Smooth muscle cell (in vitro differentiated cells): ENCODE measurements at regions not wholly inside any gene's neighbourhood (a gene's known extent, or its start where the extent isn't known, plus 50 kb on each side); places are given as distances from the start of the nearest gene placed in this dataset.

Experiments used
- DNase-seq: peaks from one replicate; lab custom pipeline; 2025; ENCODE audit not compliant: unreplicated experiment; lab: John Stamatoyannopoulos, UW
- H2AFZ ChIP-seq: fragments of 200-600 bp; sonication (generic); 2 replicates; pipeline ENCODE4 v1.6.0; 2016; ENCODE audit warnings: antibody characterized with exemption, low read depth, mild to moderate bottlenecking
- H3F3A ChIP-seq: fragments of 200-600 bp; sonication (generic); 2 replicates; pipeline ENCODE4 v1.6.0; 2017; ENCODE audit warnings: antibody characterized with exemption, low read depth
- H3K27ac ChIP-seq: fragments of 200-600 bp; sonication (generic); 2 replicates; pipeline ENCODE4 v1.5.1; 2016; ENCODE audit warnings: low read depth, mild to moderate bottlenecking
- H3K27me3 ChIP-seq: fragments of 200-600 bp; sonication (generic); 2 replicates; pipeline ENCODE4 v1.6.1; 2016; ENCODE audit warnings: low read depth, mild to moderate bottlenecking
- H3K36me3 ChIP-seq: fragments of 200-600 bp; sonication (generic); 2 replicates; pipeline ENCODE4 v1.5.1; 2016; ENCODE audit warnings: low read depth
- H3K4me1 ChIP-seq: fragments of 200-600 bp; sonication (generic); 2 replicates; pipeline ENCODE4 v1.5.1; 2016; ENCODE audit warnings: low read depth
- H3K4me2 ChIP-seq: fragments of 200-600 bp; sonication (generic); 2 replicates; pipeline ENCODE4 v1.6.0; 2016; ENCODE audit warnings: mild to moderate bottlenecking
- H3K4me3 ChIP-seq: fragments of 200-600 bp; sonication (generic); 2 replicates; pipeline ENCODE4 v1.5.1; 2016; ENCODE audit warnings: mild to moderate bottlenecking
- H3K79me2 ChIP-seq: fragments of 200-600 bp; sonication (generic); 2 replicates; pipeline ENCODE4 v1.6.0; 2016; ENCODE audit warnings: low read depth, mild to moderate bottlenecking
- H3K9ac ChIP-seq: fragments of 200-600 bp; sonication (generic); 2 replicates; pipeline ENCODE4 v1.6.0; 2016; ENCODE audit warnings: low read depth
- H3K9me3 ChIP-seq: fragments of 200-600 bp; sonication (generic); replicated peaks from 2 replicates; pipeline ENCODE4 v1.5.1; 2016; ENCODE audit warnings: low read depth
- H4K20me1 ChIP-seq: fragments of 200-600 bp; sonication (generic); 2 replicates; pipeline ENCODE4 v1.6.0; 2016; ENCODE audit warnings: low read depth
- whole genome bisulfite sequencing: methylation state at CpG from one replicate; pipeline ENCODE4 v1.1.7; 2016; ENCODE audit warnings: low lambda C conversion rate; 5-methylcytosine and 5-hydroxymethylcytosine counted together
- TF ChIP-seq, protein P1 (sequence below): fragments of 200-600 bp; sonication (generic); IDR thresholded peaks from 2 replicates; pipeline ENCODE4 v1.5.1; 2017; ENCODE audit warnings: borderline replicate concordance, mild to moderate bottlenecking, antibody characterized with exemption; ENCODE audit not compliant: insufficient read depth, poor library complexity, severe bottlenecking

DNA sequence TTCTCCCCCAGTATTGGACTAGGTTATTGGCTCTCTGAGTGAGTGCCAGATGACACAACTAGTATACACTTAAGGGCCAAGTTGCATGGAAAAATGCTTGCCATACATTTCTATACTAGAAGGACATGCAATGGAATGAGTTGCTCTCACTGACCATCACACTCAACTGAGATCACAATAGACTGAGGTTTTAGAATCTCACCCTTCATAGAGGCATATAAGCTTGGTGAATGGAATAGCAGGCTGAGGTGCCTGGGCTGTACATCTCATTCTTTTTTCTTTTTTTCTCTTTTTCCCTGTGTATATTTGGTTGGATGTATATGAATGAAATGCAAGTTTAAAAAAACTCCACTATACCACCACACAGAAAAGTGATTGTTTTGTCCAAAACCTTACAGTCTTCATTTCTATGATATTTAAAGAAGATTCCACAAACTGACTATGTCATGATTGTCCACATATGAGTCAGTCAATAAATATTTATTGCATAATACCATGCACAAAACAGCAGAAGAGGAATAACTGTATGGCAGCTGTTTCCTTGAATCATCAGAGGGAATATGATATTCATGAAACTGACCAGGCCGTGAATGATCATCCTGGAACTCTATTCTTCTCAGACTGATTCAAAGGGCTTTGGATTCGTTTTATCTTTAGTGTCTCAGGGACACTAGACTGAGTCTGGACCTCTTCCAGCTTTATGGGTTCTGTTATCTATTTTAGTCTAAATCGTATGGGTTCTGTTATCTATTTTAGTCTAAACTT is 122.6 kb upstream of the STK17B start:
- no peaks in the 10 kb centered on the region for H3K36me3 ChIP-seq
- TF ChIP-seq, protein P1, sequence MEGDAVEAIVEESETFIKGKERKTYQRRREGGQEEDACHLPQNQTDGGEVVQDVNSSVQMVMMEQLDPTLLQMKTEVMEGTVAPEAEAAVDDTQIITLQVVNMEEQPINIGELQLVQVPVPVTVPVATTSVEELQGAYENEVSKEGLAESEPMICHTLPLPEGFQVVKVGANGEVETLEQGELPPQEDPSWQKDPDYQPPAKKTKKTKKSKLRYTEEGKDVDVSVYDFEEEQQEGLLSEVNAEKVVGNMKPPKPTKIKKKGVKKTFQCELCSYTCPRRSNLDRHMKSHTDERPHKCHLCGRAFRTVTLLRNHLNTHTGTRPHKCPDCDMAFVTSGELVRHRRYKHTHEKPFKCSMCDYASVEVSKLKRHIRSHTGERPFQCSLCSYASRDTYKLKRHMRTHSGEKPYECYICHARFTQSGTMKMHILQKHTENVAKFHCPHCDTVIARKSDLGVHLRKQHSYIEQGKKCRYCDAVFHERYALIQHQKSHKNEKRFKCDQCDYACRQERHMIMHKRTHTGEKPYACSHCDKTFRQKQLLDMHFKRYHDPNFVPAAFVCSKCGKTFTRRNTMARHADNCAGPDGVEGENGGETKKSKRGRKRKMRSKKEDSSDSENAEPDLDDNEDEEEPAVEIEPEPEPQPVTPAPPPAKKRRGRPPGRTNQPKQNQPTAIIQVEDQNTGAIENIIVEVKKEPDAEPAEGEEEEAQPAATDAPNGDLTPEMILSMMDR, result no peak
- no peak overlapping the region for H2AFZ ChIP-seq
- H3K4me1 ChIP-seq, result peaks cover 16% of the 10 kb centered on the region
- H3K27ac ChIP-seq, result peak overlapping the region; percentile 80
- peak overlapping the region; percentile 54 for H3K4me2 ChIP-seq
- no peak for DNase-seq
- no peaks in the 10 kb centered on the region for H3K27me3 ChIP-seq
- H3F3A ChIP-seq, result no peaks in the 10 kb centered on the region
- WGBS, result 10% methylated on average over 3 of the region's 3 CpGs
- H3K9me3 ChIP-seq, result no peaks in the 10 kb centered on the region
- peak overlapping the region; percentile 30 for H3K9ac ChIP-seq
- H3K79me2 ChIP-seq, result no peaks in the 10 kb centered on the region
- H3K4me3 ChIP-seq, result no peak overlapping the region
- H4K20me1 ChIP-seq, result no peaks in the 10 kb centered on the region

DNA sequence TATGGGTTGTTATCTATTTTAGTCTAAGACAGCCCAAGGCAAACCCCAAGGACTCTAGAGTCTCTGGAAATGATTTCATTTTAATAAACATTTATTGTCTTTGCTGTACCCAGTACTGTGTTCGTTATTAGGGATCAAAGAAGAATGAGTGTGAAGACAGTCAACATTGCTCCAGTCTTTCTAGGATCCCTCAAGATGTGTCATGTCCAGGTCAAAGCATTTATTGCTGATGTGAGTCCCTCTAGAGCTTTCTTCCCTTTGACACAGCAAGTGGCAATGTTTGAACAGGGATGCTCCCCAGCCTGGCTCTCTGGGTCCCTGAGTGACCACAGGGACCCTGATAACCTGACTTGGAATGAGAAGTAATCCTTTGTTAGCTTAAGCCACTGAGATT is 123.1 kb upstream of the STK17B start:
- Histone ChIP-seq H3K27ac (peak overlapping the region; percentile 80), H3K9ac (peak overlapping the region; percentile 30)
- DNase-seq, result no peak

DNA sequence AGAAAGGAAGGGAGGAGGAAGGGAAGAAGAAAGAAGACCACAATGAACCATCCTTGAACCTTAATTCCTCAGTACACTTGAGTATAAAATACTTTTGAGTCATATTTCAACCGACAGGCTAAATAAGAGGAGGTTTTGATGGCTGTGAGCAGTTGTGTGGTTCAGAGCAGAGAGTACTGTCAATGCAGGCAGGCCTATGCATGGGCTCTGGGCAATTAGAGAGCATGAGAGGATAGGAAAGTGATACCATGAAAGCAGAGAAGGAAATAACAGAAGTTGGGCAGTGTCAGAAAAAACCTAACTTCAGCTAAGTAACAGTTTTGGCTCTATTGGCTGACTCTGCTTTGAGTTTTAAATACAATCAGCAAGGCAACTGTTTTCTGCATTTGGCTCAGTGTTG is 123.6 kb upstream of the STK17B start:
- DNase-seq, result no peak
- TF ChIP-seq, protein P1, result no peak
- H3K9me3 ChIP-seq, result no peaks in the 10 kb centered on the region
- H3F3A ChIP-seq, result no peaks in the 10 kb centered on the region
- no peaks in the 10 kb centered on the region for H4K20me1 ChIP-seq
- no peak overlapping the region for H3K9ac ChIP-seq
- H3K4me3 ChIP-seq, result no peak overlapping the region
- no peaks in the 10 kb centered on the region for H3K36me3 ChIP-seq
- H3K79me2 ChIP-seq, result no peaks in the 10 kb centered on the region
- peak overlapping the region; percentile 80 for H3K27ac ChIP-seq
- no peak overlapping the region for H2AFZ ChIP-seq
- H3K4me2 ChIP-seq, result peak overlapping the region; percentile 54
- 53% methylated on average over 1 of the region's 1 CpG for WGBS
- H3K27me3 ChIP-seq, result no peaks in the 10 kb centered on the region
- H3K4me1 ChIP-seq, result peaks cover 16% of the 10 kb centered on the region

More for the DNA sequence above, 123.1 kb upstream of the STK17B start:
- Histone ChIP-seq H3K36me3 (no peaks in the 10 kb centered on the region), H3F3A (no peaks in the 10 kb centered on the region), H3K27me3 (no peaks in the 10 kb centered on the region), H3K4me2 (peak overlapping the region; percentile 54), H3K79me2 (no peaks in the 10 kb centered on the region), H3K4me3 (no peak overlapping the region), H3K4me1 (peaks cover 16% of the 10 kb centered on the region), H3K9me3 (no peaks in the 10 kb centered on the region), H4K20me1 (no peaks in the 10 kb centered on the region), H2AFZ (no peak overlapping the region)
- TF ChIP-seq, protein P1, result no peak
- 4% methylated on average over 1 of the region's 1 CpG for WGBS
